Activated CD8-positive, alpha-beta memory T cell treated with anti-CD3 and anti-CD28 coated beads for 4 hours (primary cell): ENCODE measurements at regions not wholly inside any gene's neighbourhood (a gene's known extent, or its start where the extent isn't known, plus 50 kb on each side); places are given as distances from the start of the nearest gene placed in this dataset.
"Not testable (repeated sequence)": the region's sequence is repeated elsewhere in the genome, so short reads cannot be mapped to it uniquely, and the experiment has no call there.

Experiments
- DNase-seq, 2 donors: peaks; one replicate each; pipeline ENCODE4 v3.0.0-alpha.2; 2020; ENCODE audit warnings: low read depth in 2 of 2

DNA sequence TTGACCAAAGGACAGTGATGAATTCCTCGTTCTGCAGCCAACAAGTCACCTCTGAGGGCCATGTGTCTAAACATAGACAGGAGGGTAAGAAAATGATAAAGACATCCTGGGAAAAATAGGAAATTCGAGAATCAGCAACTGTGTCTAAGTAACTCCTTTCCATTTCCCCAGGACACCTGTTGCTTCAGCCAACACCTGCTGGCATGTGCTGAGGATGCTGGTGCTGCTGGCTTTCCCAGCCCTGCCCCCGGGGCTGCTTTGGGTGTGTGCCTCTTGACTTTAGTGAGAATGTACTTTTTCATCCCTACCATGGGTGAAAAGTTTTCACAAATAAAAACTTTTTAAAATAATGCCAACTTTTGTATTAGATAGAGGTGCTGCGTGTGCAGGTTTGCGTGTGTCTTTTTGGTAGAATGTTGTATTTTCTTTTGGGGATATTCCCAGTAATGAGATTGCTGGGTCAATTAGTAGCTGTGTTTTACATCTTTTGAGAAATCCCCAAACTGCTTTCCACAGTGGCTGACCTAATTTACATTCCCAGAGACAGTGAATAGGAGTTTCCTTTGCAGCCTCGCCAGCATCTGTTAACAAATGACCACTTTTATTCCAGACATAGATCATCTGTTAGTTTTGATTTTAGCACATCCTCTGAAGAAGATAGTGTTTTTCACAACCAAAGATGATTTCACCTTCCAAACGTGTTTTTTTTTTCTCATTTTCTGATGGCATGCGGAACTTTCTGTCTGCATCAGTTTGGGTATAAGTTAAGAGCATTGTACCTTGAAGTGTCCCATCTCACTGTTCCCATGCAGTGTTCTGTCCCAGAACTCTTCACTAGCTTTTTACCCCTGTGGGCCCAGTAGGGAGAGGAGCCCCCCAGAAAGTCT, 104.2 kb upstream of the ACBD5 start:
- no peak for DNase-seq

DNA sequence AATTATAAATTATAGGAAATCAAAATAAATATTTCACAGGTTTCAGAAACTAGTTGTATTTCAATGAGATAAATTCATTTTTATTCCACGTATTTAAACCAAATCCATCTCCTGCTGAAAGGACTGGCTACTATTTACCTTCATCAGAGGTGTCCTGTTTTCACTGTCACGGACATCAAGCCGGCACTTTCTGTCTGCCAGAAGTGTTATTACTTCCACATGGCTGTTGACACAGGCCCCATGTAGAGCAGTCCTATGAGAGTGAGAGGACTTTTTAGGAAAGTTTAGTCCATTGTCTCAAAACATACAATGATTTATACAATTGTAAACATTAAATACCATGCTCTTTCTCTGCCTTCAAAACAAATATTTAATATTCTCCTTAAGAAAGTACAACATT, 100.4 kb upstream of the ACBD5 start:
- no peak for DNase-seq

- not testable (repeated sequence) for DNase-seq
Observed at GRCh38 chr10:27335246-27335645, 94.6 kb upstream of the ACBD5 start.

- DNase-seq = no peak
Observed at GRCh38 chr10:27330074-27330473, 89.5 kb upstream of the ACBD5 start.

GRCh38 chr10:27328946-27329345, 88.3 kb upstream of the ACBD5 start:
- no peak for DNase-seq

- DNase-seq = not testable (repeated sequence)
Observed at GRCh38 chr10:27326748-27327147, 86.2 kb upstream of the ACBD5 start.

GRCh38 chr10:27319752-27320431, 79.3 kb upstream of the ACBD5 start:
- DNase-seq = no peak

DNA sequence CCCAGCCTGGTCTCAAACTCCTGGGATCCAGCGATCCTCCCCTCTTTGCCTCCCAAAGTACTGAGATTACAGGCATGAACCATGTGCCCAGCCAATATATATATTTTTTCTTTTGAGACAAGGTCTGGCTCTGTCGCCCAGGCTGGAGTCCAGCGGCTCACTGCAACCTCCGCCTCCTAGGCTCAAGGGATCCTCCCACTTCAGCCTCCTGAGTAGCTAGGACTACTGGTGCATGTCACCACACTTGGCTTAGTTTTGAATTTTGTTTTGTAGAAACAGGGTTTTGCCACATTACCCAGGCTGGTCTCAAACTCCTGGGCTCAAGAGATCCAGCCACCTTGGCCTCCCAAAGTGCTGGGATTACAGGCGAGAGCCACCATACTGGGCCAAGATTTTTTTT, 78.5 kb upstream of the ACBD5 start:
- not testable (repeated sequence) for DNase-seq

- DNase-seq = not testable (repeated sequence)
Observed at GRCh38 chr10:27315082-27315481, 74.5 kb upstream of the ACBD5 start.

GRCh38 chr10:27313586-27313985, 73.0 kb upstream of the ACBD5 start:
- not testable (repeated sequence) for DNase-seq

DNA sequence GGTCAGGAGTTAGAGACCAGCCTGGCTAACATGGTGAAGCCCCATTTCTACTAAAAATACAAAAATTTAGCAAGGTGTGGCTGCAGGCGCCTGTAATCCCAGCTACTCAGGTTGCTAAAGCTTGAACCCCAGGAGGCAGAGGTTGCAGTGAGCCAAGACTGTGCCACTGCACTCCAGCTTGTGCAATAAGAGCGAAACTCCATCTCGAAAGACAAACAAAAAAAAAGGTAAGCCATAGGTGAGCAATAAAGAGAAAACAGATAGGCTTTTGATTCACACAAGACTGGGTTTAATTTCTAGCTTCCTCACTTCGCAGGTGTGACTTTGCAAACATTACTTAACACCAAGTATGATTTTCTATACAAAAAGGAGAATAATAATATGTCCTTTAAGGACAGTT, 72.3 kb upstream of the ACBD5 start:
- no peak for DNase-seq

DNA sequence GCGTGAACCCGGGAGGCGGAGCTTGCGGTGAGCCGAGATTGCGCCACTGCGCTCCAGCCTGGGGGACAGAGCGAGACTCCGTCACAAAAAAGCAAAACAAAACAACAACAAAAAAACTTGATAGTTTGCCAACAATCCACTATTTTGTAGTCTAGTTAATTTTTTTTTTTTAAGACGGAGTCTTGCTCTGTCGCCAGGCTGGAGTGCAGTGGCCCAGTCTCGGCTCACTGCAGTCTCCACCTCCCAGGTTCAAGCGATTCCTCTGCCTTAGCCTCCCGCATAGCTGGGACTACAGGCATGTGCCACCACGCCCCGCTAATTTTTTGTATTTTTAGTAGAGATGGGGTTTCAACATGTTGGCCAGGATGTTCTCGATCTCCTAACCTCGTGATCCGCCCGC, 71.2 kb upstream of the ACBD5 start:
- DNase-seq = not testable (repeated sequence)

- DNase-seq = not testable (repeated sequence)
Observed at GRCh38 chr10:27298522-27298850, 57.9 kb upstream of the ACBD5 start.

DNA sequence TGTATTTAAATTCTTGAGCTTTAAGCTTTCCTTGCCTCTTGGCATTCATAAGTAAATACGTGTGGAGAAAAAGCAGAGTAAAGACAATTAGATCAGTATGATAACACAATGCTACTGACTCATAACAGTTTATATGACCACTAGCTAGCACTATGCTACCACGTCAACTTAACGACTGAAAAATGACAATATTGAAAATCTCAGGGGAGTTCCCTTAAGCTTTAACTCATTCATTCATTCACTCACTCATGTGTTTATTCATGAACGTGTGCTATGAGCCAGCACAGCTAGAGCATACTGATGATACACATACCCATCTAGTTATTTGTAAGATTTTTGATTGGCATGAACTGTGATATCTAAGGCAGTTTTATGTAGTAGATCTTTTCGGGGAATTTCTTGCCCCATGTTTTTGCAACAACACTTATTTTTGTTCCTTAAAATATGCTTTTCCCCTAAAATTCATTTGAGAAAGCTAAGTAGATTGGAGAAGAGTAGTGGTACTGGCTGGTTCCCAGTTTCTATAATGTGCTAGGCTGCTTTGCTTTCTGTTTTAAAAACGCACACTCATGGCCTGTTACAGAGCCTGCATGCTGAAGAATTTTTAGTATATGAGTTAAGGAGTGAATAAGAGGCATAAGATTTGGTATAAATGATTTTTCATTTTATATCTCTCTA, 57.4 kb upstream of the ACBD5 start:
- DNase-seq = no peak

DNA sequence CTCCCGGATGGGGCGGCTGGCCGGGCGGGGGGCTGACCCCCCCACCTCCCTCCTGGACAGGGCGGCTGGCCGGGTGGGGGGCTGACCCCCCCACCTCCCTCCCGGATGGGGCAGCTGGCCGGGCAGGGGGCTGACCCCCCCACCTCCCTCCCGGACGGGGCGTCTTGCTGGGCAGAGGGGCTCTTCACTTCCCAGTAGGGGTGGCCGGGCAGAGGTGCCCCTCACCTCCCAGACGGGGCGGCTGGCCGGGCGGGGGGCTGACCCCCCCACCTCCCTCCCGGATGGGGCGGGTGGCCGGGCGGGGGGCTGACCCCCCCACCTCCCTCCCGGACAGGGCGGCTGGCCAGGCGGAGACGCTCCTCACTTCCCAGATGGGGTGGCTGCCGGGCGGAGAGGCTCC, 55.7 kb upstream of the ACBD5 start:
- DNase-seq = not testable (repeated sequence)

- not testable (repeated sequence) for DNase-seq
Observed at GRCh38 chr10:27291253-27291895, 50.8 kb upstream of the ACBD5 start.
